HepG2 (cell line): ENCODE measurements at regions not wholly inside any gene's neighbourhood (a gene's known extent, or its start where the extent isn't known, plus 50 kb on each side); places are given as distances from the start of the nearest gene placed in this dataset.

Source experiments
- ATAC-seq: fragments of 200-7000 bp; cut with Tn5 transposase; 3 replicates; pipeline ENCODE4 v1.9.1; 2020; ENCODE audit warnings: mild to moderate bottlenecking, moderate library complexity
- BruUV-seq: library from RNA; stranded (reverse); fragments of 400-500 nt; replicated peaks from 2 replicates; lab custom pipeline; 2021; lab: Mats Ljungman, UMichigan
- CTCF ChIA-PET: fragments of 300-600 bp; formaldehyde crosslinking; extraction: SDS; loops from one replicate; lab custom pipeline; 2021; ENCODE audit warnings: low total read pairs, inconsistent platforms, low intra/inter-chr PET ratio; lab: Yijun Ruan, JAX
- POLR2A ChIA-PET: fragments of 350-600 bp; sonication (Branson Sonifier 250); formaldehyde crosslinking; loops from one replicate; lab custom pipeline; 2020; ENCODE audit warnings: antibody characterized with exemption, inconsistent platforms; lab: Yijun Ruan, JAX
- DNase-seq: peaks from one replicate; pipeline ENCODE4 v3.0.0-alpha.2; 2015; ENCODE audit warnings: low spot score
- FAIRE-seq: peaks from 3 replicates; lab custom pipeline; 2011; peaks lifted over from hg19 to GRCh38; lab: Jason Lieb, UNC
- H2AFZ ChIP-seq: one replicate; pipeline ENCODE4 v1.6.1; 2011; ENCODE audit warnings: low read length, inconsistent platforms
- H3K27ac ChIP-seq: fragments of 300-600 bp; 3 replicates; pipeline ENCODE4 v1.8.0; 2011; ENCODE audit warnings: mixed run types, mild to moderate bottlenecking, mixed read lengths, low read length, inconsistent platforms; ENCODE audit not compliant: insufficient read depth; ENCODE audit errors: extremely low read length
- H3K27me3 ChIP-seq, 2 experiments: fragments of 200-600 bp in 1 of 2; 2 replicates in 1 of 2; 3 replicates in 1 of 2; pipeline versions ENCODE4 v1.6.0 to v1.8.0; 2011; ENCODE audit warnings: low read length in 2 of 2, mild to moderate bottlenecking in 2 of 2, moderate library complexity in 2 of 2, inconsistent platforms in 1 of 2; ENCODE audit not compliant: insufficient read depth in 2 of 2, control insufficient read depth in 1 of 2
- H3K36me3 ChIP-seq, 2 experiments: fragments of 200-600 bp in 1 of 2; replicated peaks in 1 of 2; 2 replicates in 1 of 2; 3 replicates in 1 of 2; pipeline versions ENCODE4 v1.5.1 to v1.8.0; 2011; ENCODE audit warnings: low read length in 2 of 2, inconsistent platforms in 1 of 2; ENCODE audit not compliant: insufficient read depth in 2 of 2, control insufficient read depth in 1 of 2
- H3K4me1 ChIP-seq: 2 replicates; pipeline ENCODE4 v1.5.1; 2012; ENCODE audit warnings: low read length, inconsistent platforms; ENCODE audit not compliant: insufficient read depth
- H3K4me2 ChIP-seq: 2 replicates; pipeline ENCODE4 v1.6.0; 2011; ENCODE audit warnings: low read depth, low read length, inconsistent platforms
- H3K4me3 ChIP-seq, 3 experiments: fragments of 200-600 bp in 1 of 3; sonication (generic), shearing (Covaris generic) in 1 of 3; replicated peaks in 1 of 3; 2 replicates each; pipeline ENCODE4 v1.5.1; 2011 to 2016; ENCODE audit warnings: low read length in 3 of 3, inconsistent platforms in 2 of 3, low read depth in 2 of 3, mild to moderate bottlenecking in 2 of 3, control low read depth in 1 of 3, mixed read lengths in 1 of 3; ENCODE audit not compliant: insufficient read depth in 1 of 3
- H3K79me2 ChIP-seq: one replicate; pipeline ENCODE4 v1.6.1; 2011; ENCODE audit warnings: low read length, inconsistent platforms; ENCODE audit not compliant: insufficient read depth
- H3K9ac ChIP-seq: 2 replicates; pipeline ENCODE4 v1.6.0; 2011; ENCODE audit warnings: mild to moderate bottlenecking, low read depth, low read length, inconsistent platforms; ENCODE audit not compliant: insufficient read depth
- H3K9me3 ChIP-seq: 2 replicates; pipeline ENCODE4 v1.5.1; 2012; ENCODE audit warnings: mild to moderate bottlenecking, low read length
- H4K20me1 ChIP-seq: 2 replicates; pipeline ENCODE4 v1.6.0; 2011; ENCODE audit warnings: inconsistent platforms, mild to moderate bottlenecking, low read length, moderate library complexity; ENCODE audit not compliant: insufficient read depth
- CCAR2 ChIP-seq: fragments of 200-400 bp; formaldehyde crosslinking; optimal IDR thresholded peaks from 2 replicates; pipeline ENCODE3; 2018; ENCODE audit warnings: low read depth, mild to moderate bottlenecking, low read length, moderate library complexity
- CREB1 ChIP-seq, 2 experiments: fragments of 450-650 bp in 1 of 2; IDR thresholded peaks; 2 replicates each; pipeline ENCODE4 v1.6.1; 2016 to 2017; ENCODE audit warnings: control low read depth in 1 of 2, mild to moderate bottlenecking in 1 of 2, missing compliant biosample characterization in 1 of 2, missing genetic modification characterization in 1 of 2
- ESRRA ChIP-seq: sonication (generic); formaldehyde crosslinking; IDR thresholded peaks from 2 replicates; pipeline ENCODE4 v1.5.1; 2020; ENCODE audit warnings: mild to moderate bottlenecking, low read depth, missing genetic modification reagents
- ETV6 ChIP-seq: sonication (generic); formaldehyde crosslinking; conservative IDR thresholded peaks from 2 replicates; pipeline ENCODE4 v1.4.0; 2020; ENCODE audit warnings: missing genetic modification reagents
- FOXA1 ChIP-seq, 2 experiments: fragments of 450-650 bp in 1 of 2; sonication (generic) in 1 of 2; formaldehyde crosslinking in 1 of 2; IDR thresholded peaks; 2 replicates each; pipeline versions ENCODE4 v1.4.0 to v1.6.1; 2016 to 2020; ENCODE audit warnings: missing genetic modification reagents in 1 of 2
- GATAD1 ChIP-seq: IDR thresholded peaks from 2 replicates; pipeline ENCODE4 v1.6.1; 2016; ENCODE audit warnings: missing genetic modification reagents, missing compliant biosample characterization
- GTF2F1 ChIP-seq: fragments of 150-350 bp; IDR thresholded peaks from 2 replicates; pipeline ENCODE4 v1.6.1; 2014; ENCODE audit warnings: low read length
- MAZ ChIP-seq, 2 experiments: sonication (generic) in 1 of 2; formaldehyde crosslinking in 1 of 2; IDR thresholded peaks; 2 replicates each; pipeline versions ENCODE4 v1.5.0 to v1.6.1; 2012 to 2020; ENCODE audit warnings: low read depth in 2 of 2, mild to moderate bottlenecking in 2 of 2, borderline replicate concordance in 1 of 2, improper control_type of control experiment in 1 of 2, low read length in 1 of 2, missing genetic modification reagents in 1 of 2, moderate library complexity in 1 of 2
- MXD4 ChIP-seq: IDR thresholded peaks from 2 replicates; pipeline ENCODE4 v1.6.1; 2016; ENCODE audit warnings: mild to moderate bottlenecking, missing biosample characterization, missing genetic modification reagents
- NR2C2 ChIP-seq: sonication (generic); formaldehyde crosslinking; IDR thresholded peaks from 2 replicates; pipeline ENCODE4 v1.4.0; 2020; ENCODE audit warnings: missing genetic modification reagents, mild to moderate bottlenecking, moderate library complexity, borderline replicate concordance
- PHB2 ChIP-seq: fragments of 450-650 bp; IDR thresholded peaks from 2 replicates; pipeline ENCODE4 v1.6.1; 2018; ENCODE audit not compliant: partially characterized antibody
- PRPF4 ChIP-seq: fragments of 200-400 bp; formaldehyde crosslinking; IDR thresholded peaks from 2 replicates; pipeline ENCODE4 v1.6.1; 2016; ENCODE audit warnings: low read length, low read depth; ENCODE audit not compliant: poor library complexity, severe bottlenecking
- SMAD1 ChIP-seq: sonication (generic); formaldehyde crosslinking; IDR thresholded peaks from 2 replicates; pipeline ENCODE4 v1.4.0; 2020; ENCODE audit warnings: missing genetic modification reagents, low read depth, mild to moderate bottlenecking, borderline replicate concordance
- SOX5 ChIP-seq: IDR thresholded peaks from 2 replicates; pipeline ENCODE4 v1.6.1; 2016; ENCODE audit warnings: borderline replicate concordance
- SP140L ChIP-seq: sonication (generic); formaldehyde crosslinking; IDR thresholded peaks from 2 replicates; pipeline ENCODE4 v1.4.0; 2020; ENCODE audit warnings: missing genetic modification reagents, borderline replicate concordance
- TBL1XR1 ChIP-seq: fragments of 150-350 bp; IDR thresholded peaks from 2 replicates; pipeline ENCODE4 v1.6.1; 2014; ENCODE audit warnings: borderline replicate concordance, low read length; ENCODE audit not compliant: partially characterized antibody
- TSC22D2 ChIP-seq: sonication (generic); formaldehyde crosslinking; IDR thresholded peaks from 2 replicates; pipeline ENCODE4 v1.5.1; 2020; ENCODE audit warnings: missing genetic modification reagents, mild to moderate bottlenecking, borderline replicate concordance
- ZNF598 ChIP-seq: sonication (generic); formaldehyde crosslinking; IDR thresholded peaks from 2 replicates; pipeline ENCODE4 v1.5.1; 2020; ENCODE audit warnings: mild to moderate bottlenecking, missing genetic modification reagents, borderline replicate concordance
- WGBS: methylation state at CpG from one replicate; pipeline ENCODE4 v1.1.6; 2017; ENCODE audit warnings: low lambda C conversion rate; 5-methylcytosine and 5-hydroxymethylcytosine counted together
- in situ Hi-C: cut with HindIII; loops from 2 replicates; pipeline ENCODE4 v1.10.0; 2017; ENCODE audit warnings: low pct_unique_long_range_greater_than_20kb; ENCODE audit not compliant: extremely low pct_ligation_motif_present
- intact Hi-C: fragments of 100-400 bp; cut with micrococcal nuclease; formaldehyde crosslinking; loops from one replicate; pipeline ENCODE4 v1.10.0; 2022; ENCODE audit not compliant: unreplicated experiment

- intact Hi-C loops: no loop called here
- Histone ChIP-seq H3K4me3 (no peak overlapping the region), H3K9ac (no peak overlapping the region), H3K36me3 (no peaks in the 10 kb centered on the region), H3K27ac (no peak overlapping the region), H4K20me1 (no peaks in the 10 kb centered on the region), H3K27me3 (no peaks in the 10 kb centered on the region), H3K79me2 (no peaks in the 10 kb centered on the region), H3K4me2 (no peak overlapping the region), H3K9me3 (no peaks in the 10 kb centered on the region), H2AFZ (no peak overlapping the region), H3K4me1 (no peaks in the 10 kb centered on the region)
- no peak for ATAC-seq
- ChIA-PET CTCF (no interaction called here), POLR2A (no interaction called here)
- no peak for FAIRE-seq
- no peak for DNase-seq
- TF ChIP-seq PHB2 (no peak), CCAR2 (no peak), GTF2F1 (no peak), TSC22D2 (CRISPR knock-in tag) (no peak), SMAD1 (no peak), TBL1XR1 (no peak), MAZ (IDR thresholded peaks at IDR 0.05; ENCODE audit: borderline replicate concordance, low read depth, low read length) (no peak), MAZ (CRISPR knock-in tag; IDR thresholded peaks at IDR 0.05; ENCODE audit: low read depth) (no peak), ETV6 (no peak), GATAD1 (no peak), SOX5 (CRISPR knock-in tag) (no peak), PRPF4 (no peak), ESRRA (CRISPR knock-in tag) (no peak), MXD4 (CRISPR knock-in tag) (no peak), SP140L (CRISPR knock-in tag) (no peak), FOXA1 (IDR thresholded peaks at IDR 0.05) (no peak), FOXA1 (CRISPR knock-in tag; IDR thresholded peaks at IDR 0.05) (no peak), ZNF598 (CRISPR knock-in tag) (no peak), NR2C2 (no peak), CREB1 (IDR thresholded peaks at IDR 0.05) (no peak), CREB1 (CRISPR knock-in tag; IDR thresholded peaks at IDR 0.05) (no peak)
- BruUV-seq: no TSS peak
- 20% methylated on average over 2 of the region's 8 CpGs for WGBS
- in situ Hi-C loops: no loop called here
Observed at GRCh38 chr4:102165584-102165983, 179.7 kb downstream of the SLC39A8 start.
